ENCODE measurements at regions not wholly inside any gene's neighbourhood (a gene's known extent, or its start where the extent isn't known, plus 50 kb on each side); places are given as distances from the start of the nearest gene placed in this dataset.

- H3K4me3 ChIP-seq = peak overlapping the region; percentile 35
- intact Hi-C loops (cut with DNase I) = loop anchor here (2.0 to 5.0 kb wide), 6 partner anchors 42 to 399 kb away; partner anchors contain the start of gene PERP (in 1 of the 2)
- H3K9me3 ChIP-seq = no peaks in the 10 kb centered on the region
- no peaks in the 10 kb centered on the region for H3K27me3 ChIP-seq (ENCODE audit: insufficient read depth in 3 of 3, low read length in 2 of 3)
- ATAC-seq = no peak
- WGBS, 3 donors = 15 to 44% (median 34%) methylated on average over 1 of the region's 1 CpG
- no peak for DNase-seq
- peaks cover 7% of the 10 kb centered on the region for H3K4me1 ChIP-seq
- no peak for TF ChIP-seq CTCF (IDR thresholded peaks at IDR 0.05)
- H3K36me3 ChIP-seq (ENCODE audit: insufficient read depth in 1 of 2, low read depth in 1 of 2) = no peaks in the 10 kb centered on the region
- H3K27ac ChIP-seq = no peak overlapping the region
These were observed 158.6 kb upstream of the TNFAIP3 start for GRCh38 chr6:137708481-137708880.

GRCh38 chr6:137709424-137710236, 157.4 kb upstream of the TNFAIP3 start:
- 89 to 93% (median 92%) methylated on average over 7 of the region's 7 CpGs for WGBS, 3 donors
- no peak overlapping the region for H3K27ac ChIP-seq
- ATAC-seq (no peak), DNase-seq (no peak)
- H3K27me3 ChIP-seq (ENCODE audit: insufficient read depth in 3 of 3, low read length in 2 of 3) = no peaks in the 10 kb centered on the region
- peaks cover 5% of the 10 kb centered on the region for H3K4me1 ChIP-seq
- intact Hi-C loops (cut with DNase I) = loop anchor here (2.0 to 5.0 kb wide), 6 partner anchors 41 to 398 kb away; partner anchors contain the start of gene PERP (in 1 of the 2)
- no peaks in the 10 kb centered on the region for H3K36me3 ChIP-seq (ENCODE audit: insufficient read depth in 1 of 2, low read depth in 1 of 2)
- TF ChIP-seq CTCF (IDR thresholded peaks at IDR 0.05) = no peak
- no peak overlapping the region for H3K4me3 ChIP-seq
- H3K9me3 ChIP-seq = no peaks in the 10 kb centered on the region

GRCh38 chr6:137711972-137712371, 155.1 kb upstream of the TNFAIP3 start:
- Histone ChIP-seq H3K9me3 (no peaks in the 10 kb centered on the region), H3K27me3 (ENCODE audit: insufficient read depth in 3 of 3, low read length in 2 of 3) (no peaks in the 10 kb centered on the region), H3K4me3 (no peak overlapping the region), H3K36me3 (ENCODE audit: insufficient read depth in 1 of 2, low read depth in 1 of 2) (no peaks in the 10 kb centered on the region), H3K27ac (no peak overlapping the region), H3K4me1 (peaks cover 3% of the 10 kb centered on the region)
- ATAC-seq = no peak
- WGBS, 3 donors = 62 to 78% (median 69%) methylated on average over 1 of the region's 1 CpG
- no peak for TF ChIP-seq CTCF (IDR thresholded peaks at IDR 0.05)
- no peak for DNase-seq
- intact Hi-C loops (cut with DNase I) = no loop called here

- no peak for ATAC-seq
- intact Hi-C loops (cut with DNase I) = no loop called here
- no peak overlapping the region for H3K27ac ChIP-seq
- no peaks in the 10 kb centered on the region for H3K36me3 ChIP-seq (ENCODE audit: insufficient read depth in 1 of 2, low read depth in 1 of 2)
- WGBS, 3 donors = 87 to 92% (median 91%) methylated on average over 5 of the region's 5 CpGs
- no peak for DNase-seq
- peaks cover 3% of the 10 kb centered on the region for H3K4me1 ChIP-seq
- no peak overlapping the region for H3K4me3 ChIP-seq
- no peaks in the 10 kb centered on the region for H3K9me3 ChIP-seq
- no peak for TF ChIP-seq CTCF (IDR thresholded peaks at IDR 0.05)
- no peaks in the 10 kb centered on the region for H3K27me3 ChIP-seq (ENCODE audit: insufficient read depth in 3 of 3, low read length in 2 of 3)
These were observed 154.5 kb upstream of the TNFAIP3 start for GRCh38 chr6:137712587-137712986.

All from psoas muscle (tissue), 7 donors.